RWPE1 (cell line): ENCODE measurements at regions not wholly inside any gene's neighbourhood (a gene's known extent, or its start where the extent isn't known, plus 50 kb on each side); places are given as distances from the start of the nearest gene placed in this dataset.

Experiments used
- CTCF ChIA-PET: fragments of 350-600 bp; sonication (Branson Sonifier 250); formaldehyde crosslinking; extraction: SDS; loops from one replicate; lab custom pipeline; 2021; lab: Yijun Ruan, JAX
- POLR2A ChIA-PET: fragments of 400-600 bp; formaldehyde crosslinking; extraction: SDS; loops from one replicate; lab custom pipeline; 2020; ENCODE audit warnings: antibody characterized with exemption; ENCODE audit not compliant: low non-redundant PET; lab: Yijun Ruan, JAX
- DNase-seq: peaks from one replicate; pipeline ENCODE4 v3.0.0; 2012; ENCODE audit warnings: low spot score
- H3K27ac ChIP-seq: fragments of 450-650 bp; 2 replicates; pipeline ENCODE4 v1.5.1; 2017
- CTCF ChIP-seq: fragments of 450-650 bp; conservative IDR thresholded peaks from 2 replicates; pipeline ENCODE4 v1.5.1; 2017; ENCODE audit warnings: low read depth, mild to moderate bottlenecking

GRCh38 chr10:124222988-124223710, 129.8 kb upstream of the CHST15 start:
- no peak for DNase-seq
- ChIA-PET CTCF (no interaction called here), POLR2A (no interaction called here)
- no peak overlapping the region for H3K27ac ChIP-seq
- TF ChIP-seq CTCF = no peak

- TF ChIP-seq CTCF = no peak
- DNase-seq = no peak
- H3K27ac ChIP-seq = no peak overlapping the region
- ChIA-PET CTCF (interaction anchor here (0.7 kb wide), 1 partner anchor 218 kb away, joined by 3 read pairs; no protein-coding TSS in a partner anchor), POLR2A (no interaction called here)
Observed at GRCh38 chr10:124222318-124222987, 129.1 kb upstream of the CHST15 start.

- ChIA-PET POLR2A (no interaction called here), CTCF (interaction anchor here (0.7 kb wide), 1 partner anchor 217 kb away, joined by 3 read pairs; no protein-coding TSS in a partner anchor)
- H3K27ac ChIP-seq = no peak overlapping the region
- no peak for TF ChIP-seq CTCF
- DNase-seq = no peak
Observed at GRCh38 chr10:124221356-124222317, 128.2 kb upstream of the CHST15 start.

- CTCF ChIA-PET = interaction anchor here (0.6 to 0.7 kb wide), 2 partner anchors 11 to 212 kb away, joined by 4 read pairs; no protein-coding TSS in a partner anchor
- no peak overlapping the region for H3K27ac ChIP-seq
- DNase-seq = no peak
- POLR2A ChIA-PET = no interaction called here
- no peak for TF ChIP-seq CTCF
Observed at GRCh38 chr10:124220971-124221355, 127.6 kb upstream of the CHST15 start.

- POLR2A ChIA-PET = no interaction called here
- TF ChIP-seq CTCF = no peak
Observed at GRCh38 chr10:124220547-124220946, 127.1 kb upstream of the CHST15 start.

GRCh38 chr10:124219655-124220054, 126.3 kb upstream of the CHST15 start:
- POLR2A ChIA-PET = no interaction called here
- TF ChIP-seq CTCF = no peak
- H3K27ac ChIP-seq = no peak overlapping the region
- DNase-seq = no peak
- CTCF ChIA-PET = interaction anchor here (0.6 to 0.7 kb wide), 3 partner anchors 214 to 315 kb away, joined by 3 read pairs; no protein-coding TSS in a partner anchor

More at GRCh38 chr10:124220547-124220946, 127.1 kb upstream of the CHST15 start:
- CTCF ChIA-PET = interaction anchor here (0.6 to 0.7 kb wide), 2 partner anchors 11 to 212 kb away, joined by 4 read pairs; no protein-coding TSS in a partner anchor
- H3K27ac ChIP-seq = no peak overlapping the region
- no peak for DNase-seq
